ENCODE measurements at regions not wholly inside any gene's neighbourhood (a gene's known extent, or its start where the extent isn't known, plus 50 kb on each side); places are given as distances from the start of the nearest gene placed in this dataset.

GRCh38 chr5:117379521-117379920 lies 804.9 kb upstream of the SEMA6A start:
- H3K36me3 ChIP-seq (ENCODE audit: insufficient read depth, low read length), result no peaks in the 10 kb centered on the region
- no peaks in the 10 kb centered on the region for H4K20me1 ChIP-seq (ENCODE audit: insufficient read depth, low read length)
- no peaks in the 10 kb centered on the region for H3K9me3 ChIP-seq (ENCODE audit: low read length)
- TF ChIP-seq CTCF (conservative IDR thresholded peaks at IDR 0.05; ENCODE audit: low read length), result no peak
- TF ChIP-seq EZH2phosphoT487 (IDR thresholded peaks at IDR 0.05; ENCODE audit: borderline replicate concordance, low read depth, low read length), result no peak
- no peak overlapping the region for H3K4me3 ChIP-seq (ENCODE audit: low read depth, low read length, poor library complexity, severe bottlenecking)
- ChIA-PET CTCF (ENCODE audit: unreplicated experiment) (no interaction called here), POLR2A (interaction anchor here (0.7 kb wide), 1 partner anchor 800 kb away, joined by 3 read pairs; no protein-coding TSS in a partner anchor)
- no peak overlapping the region for H2AFZ ChIP-seq (ENCODE audit: low read length)
- BruUV-seq (replicated peaks), result no TSS peak
- H3K4me2 ChIP-seq (ENCODE audit: low read length), result no peak overlapping the region
- no peak overlapping the region for H3K27ac ChIP-seq (ENCODE audit: low read depth, low read length, poor library complexity, severe bottlenecking)
- H3K79me2 ChIP-seq (ENCODE audit: insufficient read depth, low read depth, low read length), result no peaks in the 10 kb centered on the region
- DNase-seq (ENCODE audit: low spot score), result no peak
- intact Hi-C loops (cut with micrococcal nuclease; ENCODE audit: unreplicated experiment), result no loop called here
- no peaks in the 10 kb centered on the region for H3K4me1 ChIP-seq (ENCODE audit: insufficient read depth, low read length, poor library complexity, severe bottlenecking)
- H3K9me2 ChIP-seq (ENCODE audit: insufficient read depth, low read length), result no peaks in the 10 kb centered on the region

- TF ChIP-seq EZH2phosphoT487 (IDR thresholded peaks at IDR 0.05; ENCODE audit: borderline replicate concordance, low read depth, low read length), result no peak
- no peak for TF ChIP-seq CTCF (conservative IDR thresholded peaks at IDR 0.05; ENCODE audit: low read length)
- intact Hi-C loops (cut with micrococcal nuclease; ENCODE audit: unreplicated experiment), result no loop called here
- no peak overlapping the region for H2AFZ ChIP-seq (ENCODE audit: low read length)
- H3K4me1 ChIP-seq (ENCODE audit: insufficient read depth, low read length, poor library complexity, severe bottlenecking), result no peaks in the 10 kb centered on the region
- ChIA-PET CTCF (ENCODE audit: unreplicated experiment) (no interaction called here), POLR2A (no interaction called here)
- no peaks in the 10 kb centered on the region for H3K9me3 ChIP-seq (ENCODE audit: low read length)
- no peak for DNase-seq (ENCODE audit: low spot score)
- H3K4me2 ChIP-seq (ENCODE audit: low read length), result no peak overlapping the region
- H3K9me2 ChIP-seq (ENCODE audit: insufficient read depth, low read length), result no peaks in the 10 kb centered on the region
- H3K79me2 ChIP-seq (ENCODE audit: insufficient read depth, low read depth, low read length), result no peaks in the 10 kb centered on the region
- H4K20me1 ChIP-seq (ENCODE audit: insufficient read depth, low read length), result no peaks in the 10 kb centered on the region
- BruUV-seq (replicated peaks), result no TSS peak
- H3K4me3 ChIP-seq (ENCODE audit: low read depth, low read length, poor library complexity, severe bottlenecking), result no peak overlapping the region
- H3K36me3 ChIP-seq (ENCODE audit: insufficient read depth, low read length), result no peaks in the 10 kb centered on the region
- no peak overlapping the region for H3K27ac ChIP-seq (ENCODE audit: low read depth, low read length, poor library complexity, severe bottlenecking)
Measured at GRCh38 chr5:117376748-117377147, 802.1 kb upstream of the SEMA6A start.

- intact Hi-C loops (cut with micrococcal nuclease; ENCODE audit: unreplicated experiment), result no loop called here
- CTCF ChIA-PET (ENCODE audit: unreplicated experiment), result no interaction called here
Measured at GRCh38 chr5:117359895-117360294, 785.3 kb upstream of the SEMA6A start.

More at GRCh38 chr5:117359895-117360294, 785.3 kb upstream of the SEMA6A start:
- no peaks in the 10 kb centered on the region for H3K4me1 ChIP-seq (ENCODE audit: insufficient read depth, low read length, poor library complexity, severe bottlenecking)
- no peaks in the 10 kb centered on the region for H4K20me1 ChIP-seq (ENCODE audit: insufficient read depth, low read length)
- no peak overlapping the region for H3K27ac ChIP-seq (ENCODE audit: low read depth, low read length, poor library complexity, severe bottlenecking)
- no peaks in the 10 kb centered on the region for H3K9me3 ChIP-seq (ENCODE audit: low read length)
- no peaks in the 10 kb centered on the region for H3K79me2 ChIP-seq (ENCODE audit: insufficient read depth, low read depth, low read length)
- H3K9me2 ChIP-seq (ENCODE audit: insufficient read depth, low read length), result no peaks in the 10 kb centered on the region
- TF ChIP-seq CTCF (conservative IDR thresholded peaks at IDR 0.05; ENCODE audit: low read length) (no peak), EZH2phosphoT487 (IDR thresholded peaks at IDR 0.05; ENCODE audit: borderline replicate concordance, low read depth, low read length) (no peak)
- H3K36me3 ChIP-seq (ENCODE audit: insufficient read depth, low read length), result no peaks in the 10 kb centered on the region
- no peak overlapping the region for H2AFZ ChIP-seq (ENCODE audit: low read length)
- no peak overlapping the region for H3K4me3 ChIP-seq (ENCODE audit: low read depth, low read length, poor library complexity, severe bottlenecking)
- H3K4me2 ChIP-seq (ENCODE audit: low read length), result no peak overlapping the region
- DNase-seq (ENCODE audit: low spot score), result no peak
- no TSS peak for BruUV-seq (replicated peaks)
- POLR2A ChIA-PET, result no interaction called here
